CD4-positive, alpha-beta T cell treated with Interleukin-1 beta for 1 hour (primary cell): ENCODE measurements at regions not wholly inside any gene's neighbourhood (a gene's known extent, or its start where the extent isn't known, plus 50 kb on each side); places are given as distances from the start of the nearest gene placed in this dataset.
"Not testable (repeated sequence)": the region's sequence is repeated elsewhere in the genome, so short reads cannot be mapped to it uniquely, and the experiment has no call there.

ENCODE experiments used
- DNase-seq, 2 donors: peaks; one replicate each; pipeline ENCODE4 v3.0.0-alpha.2; 2020 to 2022

GRCh38 chr2:56021579-56021978 is 98.0 kb upstream of the EFEMP1 start:
- no peak for DNase-seq

GRCh38 chr2:56025469-56026193 is 102.0 kb upstream of the EFEMP1 start:
- DNase-seq = no peak

GRCh38 chr2:56026828-56027227 is 103.2 kb upstream of the EFEMP1 start:
- no peak for DNase-seq

- DNase-seq = no peak
Measured at GRCh38 chr2:56030062-56030461, 106.5 kb upstream of the EFEMP1 start.

- no peak for DNase-seq
Measured at GRCh38 chr2:56030901-56031300, 107.3 kb upstream of the EFEMP1 start.

GRCh38 chr2:56034258-56034657 is 110.7 kb upstream of the EFEMP1 start:
- no peak for DNase-seq

GRCh38 chr2:56040189-56040588 is 116.6 kb upstream of the EFEMP1 start:
- DNase-seq = no peak

- no peak for DNase-seq
Measured at GRCh38 chr2:56040834-56041233, 117.3 kb upstream of the EFEMP1 start.

- DNase-seq = no peak
Measured at GRCh38 chr2:56047136-56047535, 123.6 kb upstream of the EFEMP1 start.

- no peak for DNase-seq
Measured at GRCh38 chr2:56049233-56049845, 125.8 kb upstream of the EFEMP1 start.

- DNase-seq = no peak
Measured at GRCh38 chr2:56053679-56054078, 130.1 kb upstream of the EFEMP1 start.

GRCh38 chr2:56055405-56055804 is 128.4 kb upstream of the CCDC85A start:
- no peak for DNase-seq

GRCh38 chr2:56061327-56061726 is 122.5 kb upstream of the CCDC85A start:
- not testable (repeated sequence) for DNase-seq

- DNase-seq = no peak
Measured at GRCh38 chr2:56068746-56069145, 115.0 kb upstream of the CCDC85A start.

GRCh38 chr2:56077359-56077915 is 106.4 kb upstream of the CCDC85A start:
- DNase-seq = no peak

GRCh38 chr2:56082665-56083064 is 101.1 kb upstream of the CCDC85A start:
- no peak for DNase-seq

- no peak for DNase-seq
Measured at GRCh38 chr2:56084111-56084901, 99.5 kb upstream of the CCDC85A start.

- no peak for DNase-seq
Measured at GRCh38 chr2:56086336-56086735, 97.5 kb upstream of the CCDC85A start.

- no peak for DNase-seq
Measured at GRCh38 chr2:56088411-56088810, 95.4 kb upstream of the CCDC85A start.

- DNase-seq = no peak
Measured at GRCh38 chr2:56089931-56090330, 93.9 kb upstream of the CCDC85A start.

GRCh38 chr2:56099963-56100362 is 83.8 kb upstream of the CCDC85A start:
- no peak for DNase-seq

GRCh38 chr2:56100791-56101312 is 82.9 kb upstream of the CCDC85A start:
- no peak for DNase-seq

- no peak for DNase-seq
Measured at GRCh38 chr2:56102098-56102497, 81.7 kb upstream of the CCDC85A start.
